ENCODE measurements at regions not wholly inside any gene's neighbourhood (a gene's known extent, or its start where the extent isn't known, plus 50 kb on each side); places are given as distances from the start of the nearest gene placed in this dataset.
"Not testable (repeated sequence)": the region's sequence is repeated elsewhere in the genome, so short reads cannot be mapped to it uniquely, and the experiment has no call there.

- no peak for DNase-seq (ENCODE audit: low spot score)
Observed at GRCh38 chr15:70248116-70249025, 150.7 kb upstream of the TLE3 start.

GRCh38 chr15:70247281-70247680 lies 149.6 kb upstream of the TLE3 start:
- DNase-seq (ENCODE audit: low spot score), result no peak

- DNase-seq (ENCODE audit: low spot score), result no peak
Observed at GRCh38 chr15:70246623-70247220, 149.0 kb upstream of the TLE3 start.

- DNase-seq (ENCODE audit: low spot score), result no peak
Observed at GRCh38 chr15:70245932-70246622, 148.4 kb upstream of the TLE3 start.

GRCh38 chr15:70244978-70245542 lies 147.3 kb upstream of the TLE3 start:
- DNase-seq (ENCODE audit: low spot score), result no peak

GRCh38 chr15:70243686-70244540 lies 146.2 kb upstream of the TLE3 start:
- DNase-seq (ENCODE audit: low spot score), result no peak

- DNase-seq (ENCODE audit: low spot score), result no peak
Observed at GRCh38 chr15:70242951-70243685, 145.4 kb upstream of the TLE3 start.

- DNase-seq (ENCODE audit: low spot score), result no peak
Observed at GRCh38 chr15:70241561-70242320, 144.0 kb upstream of the TLE3 start.

- no peak for DNase-seq (ENCODE audit: low spot score)
Observed at GRCh38 chr15:70240820-70241430, 143.2 kb upstream of the TLE3 start.

GRCh38 chr15:70240082-70240481 lies 142.4 kb upstream of the TLE3 start:
- DNase-seq (ENCODE audit: low spot score), result no peak

- no peak for DNase-seq (ENCODE audit: low spot score)
Observed at GRCh38 chr15:70238917-70239316, 141.2 kb upstream of the TLE3 start.

- no peak for DNase-seq (ENCODE audit: low spot score)
Observed at GRCh38 chr15:70237626-70238025, 139.9 kb upstream of the TLE3 start.

- no peak for DNase-seq (ENCODE audit: low spot score)
Observed at GRCh38 chr15:70236341-70237086, 138.8 kb upstream of the TLE3 start.

GRCh38 chr15:70235347-70235746 lies 137.6 kb upstream of the TLE3 start:
- no peak for DNase-seq (ENCODE audit: low spot score)

- no peak for DNase-seq (ENCODE audit: low spot score)
Observed at GRCh38 chr15:70234256-70234905, 136.7 kb upstream of the TLE3 start.

GRCh38 chr15:70231484-70231883 lies 133.8 kb upstream of the TLE3 start:
- no peak for DNase-seq (ENCODE audit: low spot score)

GRCh38 chr15:70227918-70228317 lies 130.2 kb upstream of the TLE3 start:
- not testable (repeated sequence) for DNase-seq (ENCODE audit: low spot score)

- DNase-seq (ENCODE audit: low spot score), result no peak
Observed at GRCh38 chr15:70227147-70227546, 129.4 kb upstream of the TLE3 start.
